ENCODE measurements at regions not wholly inside any gene's neighbourhood (a gene's known extent, or its start where the extent isn't known, plus 50 kb on each side); places are given as distances from the start of the nearest gene placed in this dataset.
"Not testable (repeated sequence)": the region's sequence is repeated elsewhere in the genome, so short reads cannot be mapped to it uniquely, and the experiment has no call there.

DNA sequence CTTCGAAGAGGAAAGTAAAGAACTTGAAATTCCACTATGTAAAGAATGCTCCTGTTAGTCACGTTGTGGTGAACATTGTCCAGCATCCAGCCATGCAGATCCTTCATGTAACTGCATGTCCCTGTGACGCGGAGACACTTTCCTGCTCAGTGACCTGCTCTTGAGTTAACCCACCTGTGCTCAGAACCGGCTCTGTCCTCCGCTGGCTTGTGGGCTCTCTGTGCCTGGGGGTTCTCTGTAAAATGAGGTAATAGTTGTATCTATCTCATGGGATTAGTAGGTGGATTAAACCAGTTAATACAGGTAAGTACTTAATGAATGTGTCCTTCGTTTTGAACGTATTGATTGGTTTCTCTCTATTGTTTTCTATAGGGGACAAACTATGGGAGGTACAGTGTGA, 100.6 kb upstream of the FAM153A start:
- not testable (repeated sequence) for H3K18ac ChIP-seq (ENCODE audit: low read length); H3K4me1 ChIP-seq (ENCODE audit: control insufficient read depth, low read depth, low read length); H2BK15ac ChIP-seq (replicated peaks; ENCODE audit: low read depth); H3K4me3 ChIP-seq (ENCODE audit: low read length); H3K4me2 ChIP-seq (ENCODE audit: low read length); H4K5ac ChIP-seq (ENCODE audit: low read length); H2BK5ac ChIP-seq (ENCODE audit: low read length); H3K27me3 ChIP-seq (ENCODE audit: insufficient read depth, low read length, poor library complexity); H2BK120ac ChIP-seq (ENCODE audit: low read depth, low read length); H3K4ac ChIP-seq (ENCODE audit: low read depth, low read length); H3K27ac ChIP-seq (ENCODE audit: low read depth, low read length); H4K8ac ChIP-seq (ENCODE audit: low read depth, low read length); H3K36me3 ChIP-seq (ENCODE audit: control insufficient read depth, insufficient read depth, low read length); H3K79me2 ChIP-seq (ENCODE audit: control insufficient read depth, insufficient read depth, low read length); H2AK5ac ChIP-seq (ENCODE audit: low read length); DNase-seq; H3K9ac ChIP-seq (ENCODE audit: low read length); H3K79me1 ChIP-seq (ENCODE audit: low read length); H3K23ac ChIP-seq (ENCODE audit: low read length); H3K56ac ChIP-seq (ENCODE audit: low read length)
- WGBS (ENCODE audit: extremely low coverage, insufficient coverage, low lambda C conversion rate), result no CpG with 5 or more reads among the region's 8 CpGs

DNA sequence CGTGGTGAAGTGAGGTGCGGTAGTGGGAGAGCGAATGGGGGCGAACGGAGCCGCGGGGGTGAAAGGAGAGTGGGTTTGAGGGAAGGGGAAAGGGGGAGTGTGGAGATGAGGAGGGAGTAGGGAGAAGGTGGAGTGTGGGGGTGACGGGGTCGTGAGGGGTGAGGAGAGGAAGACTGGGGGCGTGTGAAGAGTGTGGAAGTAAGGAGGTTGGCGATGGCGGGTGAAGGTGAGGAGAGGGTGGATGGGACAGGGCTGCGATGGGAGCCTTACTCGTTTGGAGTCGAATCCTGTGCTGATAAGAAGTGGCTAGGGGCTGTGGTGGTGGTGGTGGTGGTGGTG, 93.2 kb upstream of the FAM153A start:
- not testable (repeated sequence) for H2AK5ac ChIP-seq (ENCODE audit: low read length); H3K18ac ChIP-seq (ENCODE audit: low read length); H3K4me2 ChIP-seq (ENCODE audit: low read length); H4K8ac ChIP-seq (ENCODE audit: low read depth, low read length); H2BK120ac ChIP-seq (ENCODE audit: low read depth, low read length); H2BK15ac ChIP-seq (replicated peaks; ENCODE audit: low read depth); H3K79me1 ChIP-seq (ENCODE audit: low read length); H3K79me2 ChIP-seq (ENCODE audit: control insufficient read depth, insufficient read depth, low read length); H3K4ac ChIP-seq (ENCODE audit: low read depth, low read length); H4K5ac ChIP-seq (ENCODE audit: low read length); H3K4me1 ChIP-seq (ENCODE audit: control insufficient read depth, low read depth, low read length); H3K36me3 ChIP-seq (ENCODE audit: control insufficient read depth, insufficient read depth, low read length); H3K4me3 ChIP-seq (ENCODE audit: low read length); H3K27me3 ChIP-seq (ENCODE audit: insufficient read depth, low read length, poor library complexity); H3K27ac ChIP-seq (ENCODE audit: low read depth, low read length); H3K23ac ChIP-seq (ENCODE audit: low read length); H2BK5ac ChIP-seq (ENCODE audit: low read length)
- Histone ChIP-seq H3K56ac (ENCODE audit: low read length) (peak overlapping the region; percentile 34), H3K9ac (ENCODE audit: low read length) (peak overlapping the region; percentile 50)
- DNase-seq, result peak; percentile 0
- no CpG with 5 or more reads among the region's 15 CpGs for WGBS (ENCODE audit: extremely low coverage, insufficient coverage, low lambda C conversion rate)

DNA sequence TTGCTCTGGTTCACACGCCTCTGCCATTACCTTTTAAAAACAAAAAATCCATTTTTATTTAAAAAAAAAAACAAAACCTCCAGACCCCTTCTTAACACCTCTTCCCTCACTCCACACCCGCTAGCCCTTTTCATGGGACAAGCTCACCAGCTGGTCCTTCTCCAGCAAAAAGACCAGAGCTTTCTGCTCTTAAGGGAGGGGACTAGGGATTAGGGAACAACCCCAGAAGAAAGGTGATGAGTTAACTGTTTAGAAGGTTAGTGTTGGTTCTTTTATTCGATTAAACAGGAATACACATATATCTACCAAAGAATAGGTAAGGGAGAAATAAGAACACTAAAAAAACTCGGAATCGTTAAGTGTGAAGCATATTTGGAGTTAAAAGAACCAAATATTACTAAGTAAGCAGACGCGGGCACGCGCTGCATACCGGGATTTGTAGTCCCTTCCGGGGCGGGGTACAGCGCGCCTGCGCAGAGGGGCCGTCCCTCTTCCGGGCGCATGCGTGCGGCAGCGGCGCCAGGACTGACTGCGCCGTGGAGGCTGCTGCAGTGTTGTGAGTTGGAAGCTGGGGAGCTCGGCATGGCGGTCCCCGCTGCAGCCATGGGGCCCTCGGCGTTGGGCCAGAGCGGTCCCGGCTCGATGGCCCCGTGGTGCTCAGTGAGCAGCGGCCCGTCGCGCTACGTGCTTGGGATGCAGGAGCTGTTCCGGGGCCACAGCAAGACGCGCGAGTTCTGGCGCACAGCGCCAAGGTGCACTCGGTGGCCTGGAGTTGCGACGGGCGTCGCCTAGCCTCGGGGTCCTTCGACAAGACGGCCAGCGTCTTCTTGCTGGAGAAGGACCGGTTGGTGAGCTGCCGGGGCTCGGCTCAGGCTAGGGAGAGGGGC, 92.6 kb upstream of the FAM153A start:
- DNase-seq, result peak; percentile 9
- not testable (repeated sequence) for H4K8ac ChIP-seq (ENCODE audit: low read depth, low read length); H3K9ac ChIP-seq (ENCODE audit: low read length); H3K79me2 ChIP-seq (ENCODE audit: control insufficient read depth, insufficient read depth, low read length); H3K27me3 ChIP-seq (ENCODE audit: insufficient read depth, low read length, poor library complexity); H4K5ac ChIP-seq (ENCODE audit: low read length); H2BK5ac ChIP-seq (ENCODE audit: low read length); H2BK15ac ChIP-seq (replicated peaks; ENCODE audit: low read depth); H3K4ac ChIP-seq (ENCODE audit: low read depth, low read length); H3K4me1 ChIP-seq (ENCODE audit: control insufficient read depth, low read depth, low read length); H2AK5ac ChIP-seq (ENCODE audit: low read length); H3K23ac ChIP-seq (ENCODE audit: low read length); H3K36me3 ChIP-seq (ENCODE audit: control insufficient read depth, insufficient read depth, low read length); H3K4me3 ChIP-seq (ENCODE audit: low read length); H3K27ac ChIP-seq (ENCODE audit: low read depth, low read length); H2BK120ac ChIP-seq (ENCODE audit: low read depth, low read length); H3K4me2 ChIP-seq (ENCODE audit: low read length); H3K79me1 ChIP-seq (ENCODE audit: low read length); H3K18ac ChIP-seq (ENCODE audit: low read length)
- peak overlapping the region; percentile 70 for H3K56ac ChIP-seq (ENCODE audit: low read length)
- no CpG with 5 or more reads among the region's 56 CpGs for WGBS (ENCODE audit: extremely low coverage, insufficient coverage, low lambda C conversion rate)

DNA sequence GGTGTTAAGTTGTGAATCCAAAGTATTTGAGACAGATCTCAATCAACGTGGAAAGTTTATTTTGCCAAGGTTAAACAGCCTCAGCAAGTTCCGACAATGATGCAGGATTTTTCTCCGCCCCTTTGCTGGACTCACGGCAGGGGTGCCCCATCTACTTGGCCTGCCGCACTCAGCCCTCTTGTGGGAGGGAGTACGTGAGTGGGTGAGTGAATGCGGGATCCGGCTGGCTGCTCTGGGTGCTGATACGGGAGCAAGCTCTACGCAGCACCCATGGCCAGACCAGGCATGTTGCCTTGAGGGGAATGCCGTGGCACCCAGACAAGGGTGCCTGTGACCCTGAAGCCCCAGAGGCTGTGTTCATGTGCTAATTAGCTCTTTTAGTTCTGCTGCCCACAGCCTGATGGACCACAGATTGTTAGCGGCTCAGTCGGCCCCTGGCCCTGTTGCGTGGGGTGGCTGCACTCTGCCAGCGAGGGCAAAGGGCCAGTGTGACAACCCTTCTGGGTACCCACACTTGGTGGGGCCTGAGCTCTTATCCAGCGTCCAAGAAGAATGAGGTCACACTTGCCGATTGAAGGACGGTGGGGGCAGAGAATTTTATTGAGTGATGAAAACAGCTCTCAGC, 81.2 kb upstream of the FAM153A start:
- H2AK5ac ChIP-seq (ENCODE audit: low read length); H3K23ac ChIP-seq (ENCODE audit: low read length); H4K5ac ChIP-seq (ENCODE audit: low read length); H3K9ac ChIP-seq (ENCODE audit: low read length); H2BK5ac ChIP-seq (ENCODE audit: low read length); H3K4me3 ChIP-seq (ENCODE audit: low read length); H3K36me3 ChIP-seq (ENCODE audit: control insufficient read depth, insufficient read depth, low read length); H2BK120ac ChIP-seq (ENCODE audit: low read depth, low read length); H3K27ac ChIP-seq (ENCODE audit: low read depth, low read length); H2BK15ac ChIP-seq (replicated peaks; ENCODE audit: low read depth); H3K56ac ChIP-seq (ENCODE audit: low read length); H3K27me3 ChIP-seq (ENCODE audit: insufficient read depth, low read length, poor library complexity); H3K79me2 ChIP-seq (ENCODE audit: control insufficient read depth, insufficient read depth, low read length); H3K4me1 ChIP-seq (ENCODE audit: control insufficient read depth, low read depth, low read length); H3K79me1 ChIP-seq (ENCODE audit: low read length); H4K8ac ChIP-seq (ENCODE audit: low read depth, low read length); H3K18ac ChIP-seq (ENCODE audit: low read length); DNase-seq; H3K4me2 ChIP-seq (ENCODE audit: low read length); H3K4ac ChIP-seq (ENCODE audit: low read depth, low read length): not testable (repeated sequence)
- WGBS (ENCODE audit: extremely low coverage, insufficient coverage, low lambda C conversion rate), result no CpG with 5 or more reads among the region's 18 CpGs

DNA sequence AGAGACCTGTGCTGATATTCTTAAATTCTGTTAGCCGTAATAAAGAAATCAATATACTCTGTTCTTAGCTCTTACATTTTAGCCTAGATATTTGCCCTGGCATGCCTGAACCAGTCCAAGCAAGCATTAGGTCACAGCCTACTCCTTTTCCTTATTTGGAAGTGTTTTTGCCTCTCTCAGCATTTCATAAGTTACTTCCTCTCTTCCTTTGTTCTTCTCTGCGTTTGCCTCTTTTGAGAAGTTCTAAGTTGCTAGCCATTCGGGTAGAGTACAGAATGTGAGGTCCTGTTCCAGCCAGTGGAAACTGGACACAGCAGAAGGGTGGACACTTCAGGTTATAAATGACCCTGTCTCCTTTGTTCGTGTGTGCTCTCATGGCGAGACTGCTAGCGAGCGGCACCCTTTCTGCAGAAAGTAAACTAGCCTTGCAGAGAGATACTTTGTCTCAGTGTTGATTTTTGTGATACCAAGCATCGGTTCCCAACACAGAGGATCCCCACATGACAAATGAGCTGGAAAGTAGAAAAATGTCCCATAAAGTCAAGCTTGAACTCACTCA, 75.0 kb upstream of the FAM153A start:
- H3K4me1 ChIP-seq (ENCODE audit: control insufficient read depth, low read depth, low read length); H2BK15ac ChIP-seq (replicated peaks; ENCODE audit: low read depth); H3K4ac ChIP-seq (ENCODE audit: low read depth, low read length); H2BK120ac ChIP-seq (ENCODE audit: low read depth, low read length); H3K27me3 ChIP-seq (ENCODE audit: insufficient read depth, low read length, poor library complexity); H3K9ac ChIP-seq (ENCODE audit: low read length); H2AK5ac ChIP-seq (ENCODE audit: low read length); H2BK5ac ChIP-seq (ENCODE audit: low read length); H3K79me1 ChIP-seq (ENCODE audit: low read length); H3K27ac ChIP-seq (ENCODE audit: low read depth, low read length); H3K36me3 ChIP-seq (ENCODE audit: control insufficient read depth, insufficient read depth, low read length); H3K23ac ChIP-seq (ENCODE audit: low read length); H3K4me3 ChIP-seq (ENCODE audit: low read length); H3K4me2 ChIP-seq (ENCODE audit: low read length); H3K56ac ChIP-seq (ENCODE audit: low read length); H3K18ac ChIP-seq (ENCODE audit: low read length); H4K8ac ChIP-seq (ENCODE audit: low read depth, low read length); DNase-seq; H3K79me2 ChIP-seq (ENCODE audit: control insufficient read depth, insufficient read depth, low read length); H4K5ac ChIP-seq (ENCODE audit: low read length): not testable (repeated sequence)
- WGBS (ENCODE audit: extremely low coverage, insufficient coverage, low lambda C conversion rate), result no CpG with 5 or more reads among the region's 8 CpGs
